ENCODE measurements at regions not wholly inside any gene's neighbourhood (a gene's known extent, or its start where the extent isn't known, plus 50 kb on each side); places are given as distances from the start of the nearest gene placed in this dataset.

GRCh38 chr3:180287703-180288102 is 251.0 kb upstream of the PEX5L start:
- DNase-seq, result no peak

- DNase-seq, result no peak
These were observed 252.1 kb upstream of the PEX5L start for GRCh38 chr3:180288816-180289215.

GRCh38 chr3:180290300-180290699 is 253.6 kb upstream of the PEX5L start:
- DNase-seq, result no peak

- DNase-seq, result no peak
These were observed 257.7 kb upstream of the PEX5L start for GRCh38 chr3:180294282-180295027.

GRCh38 chr3:180295811-180296210 is 259.1 kb upstream of the PEX5L start:
- DNase-seq, result no peak

GRCh38 chr3:180296971-180297370 is 260.2 kb upstream of the PEX5L start:
- no peak for DNase-seq

- no peak for DNase-seq
These were observed 269.4 kb upstream of the PEX5L start for GRCh38 chr3:180306155-180306554.

- no peak for DNase-seq
These were observed 270.0 kb upstream of the PEX5L start for GRCh38 chr3:180306691-180307090.

GRCh38 chr3:180311242-180311641 is 274.5 kb upstream of the PEX5L start:
- no peak for DNase-seq

- no peak for DNase-seq
These were observed 279.6 kb upstream of the PEX5L start for GRCh38 chr3:180316321-180316720.

- DNase-seq, result no peak
These were observed 282.5 kb upstream of the TTC14 start for GRCh38 chr3:180319461-180319860.

- DNase-seq, result no peak
These were observed 281.3 kb upstream of the TTC14 start for GRCh38 chr3:180320631-180321030.

- no peak for DNase-seq
These were observed 280.4 kb upstream of the TTC14 start for GRCh38 chr3:180321534-180321933.

- DNase-seq, result no peak
These were observed 279.1 kb upstream of the TTC14 start for GRCh38 chr3:180322829-180323228.

- DNase-seq, result no peak
These were observed 277.2 kb upstream of the TTC14 start for GRCh38 chr3:180324791-180325190.

GRCh38 chr3:180325533-180325932 is 276.4 kb upstream of the TTC14 start:
- no peak for DNase-seq

- no peak for DNase-seq
These were observed 276.0 kb upstream of the TTC14 start for GRCh38 chr3:180325958-180326357.

- DNase-seq, result no peak
These were observed 272.8 kb upstream of the TTC14 start for GRCh38 chr3:180329187-180329586.

GRCh38 chr3:180329847-180330246 is 272.1 kb upstream of the TTC14 start:
- no peak for DNase-seq

- no peak for DNase-seq
These were observed 271.5 kb upstream of the TTC14 start for GRCh38 chr3:180330440-180330839.

- DNase-seq, result no peak
These were observed 269.4 kb upstream of the TTC14 start for GRCh38 chr3:180332608-180333007.

- no peak for DNase-seq
These were observed 266.9 kb upstream of the TTC14 start for GRCh38 chr3:180335050-180335449.

GRCh38 chr3:180340395-180340794 is 261.6 kb upstream of the TTC14 start:
- no peak for DNase-seq

GRCh38 chr3:180341516-180341915 is 260.4 kb upstream of the TTC14 start:
- no peak for DNase-seq

- no peak for DNase-seq
These were observed 250.4 kb upstream of the TTC14 start for GRCh38 chr3:180351601-180352000.

Data from SHP77 (cell line).